ENCODE measurements at regions not wholly inside any gene's neighbourhood (a gene's known extent, or its start where the extent isn't known, plus 50 kb on each side); places are given as distances from the start of the nearest gene placed in this dataset.
"Not testable (repeated sequence)": the region's sequence is repeated elsewhere in the genome, so short reads cannot be mapped to it uniquely, and the experiment has no call there.

DNA sequence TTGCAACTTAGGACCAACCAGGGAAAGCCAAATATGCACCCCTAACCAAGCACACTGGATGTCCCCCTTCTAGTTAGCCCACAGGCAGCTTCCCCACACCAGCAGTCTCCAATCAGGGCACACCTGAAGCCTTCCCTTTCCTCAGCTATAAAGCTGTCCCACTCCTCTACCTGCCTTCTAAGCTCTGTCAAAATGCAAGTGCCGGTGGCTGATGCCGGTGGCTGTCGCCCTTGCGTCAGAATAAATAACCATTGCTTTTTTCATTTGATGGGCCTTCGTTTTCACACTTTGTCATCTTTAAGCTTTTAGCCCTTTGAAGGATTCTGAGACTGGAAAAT lies 139.4 kb downstream of the FAM72C start:
- not testable (repeated sequence) for H3K4me3 ChIP-seq (ENCODE audit: insufficient read depth, low read length); DNase-seq (ENCODE audit: insufficient read length, low spot score, missing footprints); H3K79me2 ChIP-seq (ENCODE audit: insufficient read depth, low read length); H4K20me1 ChIP-seq (ENCODE audit: insufficient read depth, low read length); H3K27me3 ChIP-seq (ENCODE audit: insufficient read depth, low read length); H3K9me3 ChIP-seq (ENCODE audit: low read depth, low read length); H3K4me1 ChIP-seq (ENCODE audit: insufficient read depth, low read length); H3K4me2 ChIP-seq (ENCODE audit: insufficient read depth, low read length); H2AFZ ChIP-seq (ENCODE audit: low read length); H3K36me3 ChIP-seq (ENCODE audit: insufficient read depth, low read length); H3K27ac ChIP-seq (ENCODE audit: low read depth, low read length)

DNA sequence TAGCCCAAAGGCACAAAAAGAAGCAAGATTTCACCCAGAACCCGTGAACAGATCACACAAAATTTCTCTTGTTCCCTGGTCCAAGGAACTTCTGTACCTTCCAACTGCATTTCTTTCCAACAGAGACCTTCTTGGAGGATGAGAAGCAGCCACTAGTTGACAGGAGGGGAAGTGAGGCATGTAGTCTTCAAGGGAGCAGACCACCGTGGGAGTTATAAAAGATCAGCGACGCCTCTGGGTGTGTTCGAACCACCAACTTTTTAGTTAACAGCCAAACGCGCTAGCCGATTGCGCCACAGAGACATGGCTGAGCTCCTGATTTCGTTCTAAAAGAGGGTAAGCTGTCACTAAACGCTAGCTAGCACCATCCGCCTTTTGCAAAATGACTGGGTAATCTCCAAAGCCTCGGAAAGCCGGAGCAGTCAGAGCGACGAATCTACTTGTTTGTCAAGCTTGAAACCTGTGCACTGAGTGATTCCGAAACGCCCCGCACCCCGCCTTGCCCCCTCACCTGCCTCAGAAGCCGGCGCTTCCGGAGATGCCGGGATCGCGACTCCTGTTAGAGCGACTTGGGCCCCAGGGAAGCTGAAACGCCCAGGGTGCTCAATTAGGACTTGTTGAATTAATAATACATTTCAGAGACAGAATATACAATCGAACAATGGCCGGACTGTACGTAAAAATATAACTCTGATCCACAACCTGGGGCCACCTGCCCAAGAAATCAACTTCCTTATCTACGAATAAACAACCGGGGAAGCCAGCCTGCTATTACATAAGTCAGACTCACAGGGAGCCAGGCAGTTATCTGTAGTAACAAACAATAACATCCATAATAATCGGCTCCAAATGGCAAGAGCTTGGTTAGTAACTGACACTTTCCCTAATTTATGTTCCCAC lies 140.1 kb downstream of the FAM72C start:
- not testable (repeated sequence) for H3K79me2 ChIP-seq (ENCODE audit: insufficient read depth, low read length); H3K9me3 ChIP-seq (ENCODE audit: low read depth, low read length); H3K4me1 ChIP-seq (ENCODE audit: insufficient read depth, low read length); H3K27ac ChIP-seq (ENCODE audit: low read depth, low read length); H3K4me3 ChIP-seq (ENCODE audit: insufficient read depth, low read length); H2AFZ ChIP-seq (ENCODE audit: low read length); DNase-seq (ENCODE audit: insufficient read length, low spot score, missing footprints); H3K27me3 ChIP-seq (ENCODE audit: insufficient read depth, low read length); H4K20me1 ChIP-seq (ENCODE audit: insufficient read depth, low read length); H3K36me3 ChIP-seq (ENCODE audit: insufficient read depth, low read length); H3K4me2 ChIP-seq (ENCODE audit: insufficient read depth, low read length)

DNA sequence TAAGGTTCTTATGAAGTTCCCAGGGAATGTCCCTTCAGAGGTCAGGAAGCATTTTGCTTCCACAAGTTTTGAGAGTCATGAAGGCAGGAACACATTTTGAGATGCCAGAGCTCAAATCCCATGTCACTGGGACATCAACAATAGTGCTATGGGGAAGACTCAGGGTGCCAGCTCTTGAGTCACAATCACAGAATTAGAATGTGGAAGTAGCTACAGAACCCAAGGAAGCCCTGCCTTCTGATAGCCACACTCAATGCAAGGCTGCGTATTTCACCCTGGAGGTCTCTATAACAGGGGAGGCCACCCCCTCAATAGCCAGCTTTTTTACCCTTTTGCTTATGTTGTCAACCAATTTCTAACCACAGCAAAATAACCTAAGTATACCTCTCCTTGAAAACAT lies 145.6 kb downstream of the FAM72C start:
- H3K36me3 ChIP-seq (ENCODE audit: insufficient read depth, low read length); H3K79me2 ChIP-seq (ENCODE audit: insufficient read depth, low read length); H3K4me2 ChIP-seq (ENCODE audit: insufficient read depth, low read length); H3K9me3 ChIP-seq (ENCODE audit: low read depth, low read length); H3K27ac ChIP-seq (ENCODE audit: low read depth, low read length); DNase-seq (ENCODE audit: insufficient read length, low spot score, missing footprints); H2AFZ ChIP-seq (ENCODE audit: low read length); H3K27me3 ChIP-seq (ENCODE audit: insufficient read depth, low read length); H3K4me1 ChIP-seq (ENCODE audit: insufficient read depth, low read length); H4K20me1 ChIP-seq (ENCODE audit: insufficient read depth, low read length); H3K4me3 ChIP-seq (ENCODE audit: insufficient read depth, low read length): not testable (repeated sequence)

DNA sequence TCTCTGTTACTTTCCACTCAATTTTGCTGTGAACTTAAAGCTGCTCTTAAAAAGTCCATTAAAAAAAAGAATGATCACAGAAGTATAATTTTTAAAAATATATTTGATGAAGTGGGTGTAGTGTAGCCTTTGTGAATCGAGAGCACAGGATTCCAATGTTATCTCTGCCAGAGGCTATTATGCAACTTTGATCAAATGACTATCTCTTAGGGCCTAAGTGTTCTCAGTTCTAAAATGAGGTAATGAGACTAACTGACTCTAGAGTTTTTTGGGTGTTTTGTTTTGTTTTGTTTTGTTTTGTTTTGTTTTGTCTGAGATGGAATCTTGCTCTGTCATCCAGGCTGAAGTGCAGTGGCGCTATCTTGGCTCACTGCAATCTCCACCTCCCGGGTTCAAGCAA lies 147.5 kb downstream of the FAM72C start:
- H3K4me3 ChIP-seq (ENCODE audit: insufficient read depth, low read length); H2AFZ ChIP-seq (ENCODE audit: low read length); H3K27me3 ChIP-seq (ENCODE audit: insufficient read depth, low read length); H3K79me2 ChIP-seq (ENCODE audit: insufficient read depth, low read length); H4K20me1 ChIP-seq (ENCODE audit: insufficient read depth, low read length); H3K9me3 ChIP-seq (ENCODE audit: low read depth, low read length); H3K27ac ChIP-seq (ENCODE audit: low read depth, low read length); H3K36me3 ChIP-seq (ENCODE audit: insufficient read depth, low read length); H3K4me1 ChIP-seq (ENCODE audit: insufficient read depth, low read length); DNase-seq (ENCODE audit: insufficient read length, low spot score, missing footprints); H3K4me2 ChIP-seq (ENCODE audit: insufficient read depth, low read length): not testable (repeated sequence)

DNA sequence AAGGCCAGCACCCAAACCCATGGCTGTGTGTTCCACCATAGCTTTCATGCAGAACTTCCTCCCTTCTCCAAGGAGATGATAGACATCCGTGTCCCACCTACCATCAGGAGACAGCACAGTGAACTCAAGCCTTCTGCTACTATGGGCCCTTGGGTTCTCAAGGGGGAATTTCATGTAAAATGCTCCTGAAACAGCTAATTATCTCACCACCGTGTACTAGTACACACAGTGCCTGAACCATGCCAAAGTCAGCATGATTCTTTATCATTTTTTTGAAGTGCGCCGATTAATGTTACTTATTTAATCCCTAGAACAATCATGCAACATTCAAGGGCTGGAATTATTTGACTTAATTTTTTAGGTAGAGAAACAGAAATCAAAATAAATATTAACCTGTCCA lies 151.7 kb downstream of the FAM72C start:
- H4K20me1 ChIP-seq (ENCODE audit: insufficient read depth, low read length); H3K27me3 ChIP-seq (ENCODE audit: insufficient read depth, low read length); H3K4me2 ChIP-seq (ENCODE audit: insufficient read depth, low read length); H3K4me3 ChIP-seq (ENCODE audit: insufficient read depth, low read length); H3K79me2 ChIP-seq (ENCODE audit: insufficient read depth, low read length); H3K27ac ChIP-seq (ENCODE audit: low read depth, low read length); H3K9me3 ChIP-seq (ENCODE audit: low read depth, low read length); H3K36me3 ChIP-seq (ENCODE audit: insufficient read depth, low read length); DNase-seq (ENCODE audit: insufficient read length, low spot score, missing footprints); H3K4me1 ChIP-seq (ENCODE audit: insufficient read depth, low read length); H2AFZ ChIP-seq (ENCODE audit: low read length): not testable (repeated sequence)

DNA sequence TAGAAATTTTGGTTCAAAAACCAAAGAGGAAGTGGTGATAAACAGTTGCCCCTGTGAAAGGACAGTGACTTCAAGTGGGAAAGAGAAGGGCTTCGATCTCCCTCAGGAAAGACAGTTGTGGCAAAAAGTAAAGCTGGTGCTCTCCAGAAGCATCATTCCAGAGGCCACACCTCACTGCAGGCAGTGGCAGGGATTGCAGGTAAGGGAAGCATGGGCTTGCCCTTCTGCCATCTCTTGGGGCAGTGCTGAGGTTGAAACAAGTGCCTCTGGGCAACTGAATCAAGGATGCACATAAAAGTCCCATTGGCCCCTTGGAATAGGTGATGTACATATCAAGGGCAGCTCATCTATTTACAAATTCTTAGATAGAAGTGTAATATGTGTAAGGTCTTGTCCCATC lies 155.4 kb downstream of the FAM72C start:
- not testable (repeated sequence) for DNase-seq (ENCODE audit: insufficient read length, low spot score, missing footprints); H3K4me2 ChIP-seq (ENCODE audit: insufficient read depth, low read length); H3K9me3 ChIP-seq (ENCODE audit: low read depth, low read length); H3K36me3 ChIP-seq (ENCODE audit: insufficient read depth, low read length); H3K27ac ChIP-seq (ENCODE audit: low read depth, low read length); H3K4me1 ChIP-seq (ENCODE audit: insufficient read depth, low read length); H3K79me2 ChIP-seq (ENCODE audit: insufficient read depth, low read length); H4K20me1 ChIP-seq (ENCODE audit: insufficient read depth, low read length); H2AFZ ChIP-seq (ENCODE audit: low read length); H3K4me3 ChIP-seq (ENCODE audit: insufficient read depth, low read length); H3K27me3 ChIP-seq (ENCODE audit: insufficient read depth, low read length)

DNA sequence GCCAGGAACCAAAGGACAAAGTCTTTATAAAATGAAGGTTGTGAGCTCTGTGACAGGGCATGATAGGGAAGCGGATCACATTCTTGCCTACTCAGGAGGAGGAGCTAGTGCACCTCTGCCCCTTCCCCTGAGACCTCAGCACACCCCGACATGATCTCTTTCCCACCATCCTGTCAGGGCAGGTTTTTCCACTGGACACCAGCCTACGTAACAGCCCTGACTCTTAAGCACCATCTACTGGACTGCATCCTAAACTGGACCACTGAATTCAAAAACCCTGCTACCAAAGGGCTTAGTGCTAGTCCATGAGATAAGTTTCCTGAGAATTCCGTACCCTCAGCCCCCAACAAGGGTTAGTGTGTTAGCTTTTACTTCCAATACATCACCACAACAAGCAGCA lies 166.4 kb downstream of the FAM72C start:
- H3K27ac ChIP-seq (ENCODE audit: low read depth, low read length); DNase-seq (ENCODE audit: insufficient read length, low spot score, missing footprints); H3K79me2 ChIP-seq (ENCODE audit: insufficient read depth, low read length): not testable (repeated sequence)

DNA sequence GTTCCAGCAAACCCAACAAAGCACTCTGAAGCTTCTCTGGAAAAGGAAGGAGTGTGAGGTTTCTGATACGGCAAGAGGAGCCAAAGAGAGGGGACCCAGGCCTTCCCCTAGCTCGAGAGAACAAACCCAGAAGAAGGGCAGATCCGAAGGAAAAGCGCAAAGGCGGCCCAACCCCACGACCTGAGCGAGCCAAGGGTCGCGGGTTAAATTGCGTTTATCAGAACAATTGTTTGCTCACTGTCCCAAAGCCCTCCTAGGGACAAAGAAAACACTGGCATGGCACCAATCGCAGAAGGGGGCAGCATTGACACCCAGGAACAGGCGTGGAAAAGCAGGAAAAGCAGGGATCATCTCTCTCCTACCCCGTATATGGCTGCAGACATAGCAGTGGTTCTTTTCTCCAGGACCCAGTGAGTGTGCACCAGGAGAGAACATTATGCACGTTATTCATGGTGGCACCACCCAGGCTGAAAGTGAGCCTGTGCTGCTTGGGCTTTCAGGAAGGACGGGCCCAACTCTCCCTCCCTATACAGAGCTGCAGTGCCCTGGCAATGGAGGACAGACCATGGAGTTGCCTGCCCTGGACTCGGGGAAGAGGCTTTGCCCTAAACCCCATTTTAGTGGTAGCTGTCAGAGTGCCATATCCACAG lies 167.0 kb downstream of the FAM72C start:
- H3K36me3 ChIP-seq (ENCODE audit: insufficient read depth, low read length); H3K4me3 ChIP-seq (ENCODE audit: insufficient read depth, low read length); H2AFZ ChIP-seq (ENCODE audit: low read length); H3K27me3 ChIP-seq (ENCODE audit: insufficient read depth, low read length); H3K4me2 ChIP-seq (ENCODE audit: insufficient read depth, low read length); H3K9me3 ChIP-seq (ENCODE audit: low read depth, low read length); H4K20me1 ChIP-seq (ENCODE audit: insufficient read depth, low read length); H3K27ac ChIP-seq (ENCODE audit: low read depth, low read length); H3K79me2 ChIP-seq (ENCODE audit: insufficient read depth, low read length); H3K4me1 ChIP-seq (ENCODE audit: insufficient read depth, low read length); DNase-seq (ENCODE audit: insufficient read length, low spot score, missing footprints): not testable (repeated sequence)

More for the DNA sequence above, 166.4 kb downstream of the FAM72C start:
- not testable (repeated sequence) for H3K36me3 ChIP-seq (ENCODE audit: insufficient read depth, low read length); H3K4me3 ChIP-seq (ENCODE audit: insufficient read depth, low read length); H3K4me2 ChIP-seq (ENCODE audit: insufficient read depth, low read length); H4K20me1 ChIP-seq (ENCODE audit: insufficient read depth, low read length); H3K9me3 ChIP-seq (ENCODE audit: low read depth, low read length); H3K27me3 ChIP-seq (ENCODE audit: insufficient read depth, low read length); H2AFZ ChIP-seq (ENCODE audit: low read length); H3K4me1 ChIP-seq (ENCODE audit: insufficient read depth, low read length)

DNA sequence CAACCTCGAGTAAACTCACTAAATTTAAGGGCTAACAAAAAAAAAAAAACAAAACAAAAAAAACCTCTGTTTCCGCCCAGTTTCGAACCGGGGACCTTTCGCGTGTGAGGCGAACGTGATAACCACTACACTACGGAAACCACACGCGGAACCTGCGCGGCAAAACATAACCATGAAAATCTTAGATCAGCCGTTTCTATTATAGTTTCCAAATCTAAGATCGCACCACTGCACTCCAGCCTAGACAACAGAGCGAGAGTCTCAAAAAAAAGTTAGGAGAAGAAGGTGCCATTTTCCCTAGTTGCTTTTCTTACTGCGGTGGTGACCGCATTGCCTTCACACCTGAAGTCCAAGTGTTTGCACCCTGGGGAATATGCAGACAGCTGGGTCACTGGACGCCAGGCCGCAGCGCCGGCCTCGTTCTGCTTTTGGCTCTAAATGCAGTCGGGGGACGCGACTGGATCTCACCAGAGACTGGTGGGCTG lies 167.8 kb downstream of the FAM72C start:
- not testable (repeated sequence) for DNase-seq (ENCODE audit: insufficient read length, low spot score, missing footprints); H3K4me1 ChIP-seq (ENCODE audit: insufficient read depth, low read length); H3K36me3 ChIP-seq (ENCODE audit: insufficient read depth, low read length); H4K20me1 ChIP-seq (ENCODE audit: insufficient read depth, low read length); H3K27me3 ChIP-seq (ENCODE audit: insufficient read depth, low read length); H2AFZ ChIP-seq (ENCODE audit: low read length); H3K27ac ChIP-seq (ENCODE audit: low read depth, low read length); H3K9me3 ChIP-seq (ENCODE audit: low read depth, low read length); H3K79me2 ChIP-seq (ENCODE audit: insufficient read depth, low read length)
- peak overlapping the region; percentile 67 for H3K4me3 ChIP-seq (ENCODE audit: insufficient read depth, low read length)
- peak overlapping the region; percentile 56 for H3K4me2 ChIP-seq (ENCODE audit: insufficient read depth, low read length)

All from osteoblast (primary cell).